ENCODE measurements at regions not wholly inside any gene's neighbourhood (a gene's known extent, or its start where the extent isn't known, plus 50 kb on each side); places are given as distances from the start of the nearest gene placed in this dataset.

- TF ChIP-seq, protein P1, sequence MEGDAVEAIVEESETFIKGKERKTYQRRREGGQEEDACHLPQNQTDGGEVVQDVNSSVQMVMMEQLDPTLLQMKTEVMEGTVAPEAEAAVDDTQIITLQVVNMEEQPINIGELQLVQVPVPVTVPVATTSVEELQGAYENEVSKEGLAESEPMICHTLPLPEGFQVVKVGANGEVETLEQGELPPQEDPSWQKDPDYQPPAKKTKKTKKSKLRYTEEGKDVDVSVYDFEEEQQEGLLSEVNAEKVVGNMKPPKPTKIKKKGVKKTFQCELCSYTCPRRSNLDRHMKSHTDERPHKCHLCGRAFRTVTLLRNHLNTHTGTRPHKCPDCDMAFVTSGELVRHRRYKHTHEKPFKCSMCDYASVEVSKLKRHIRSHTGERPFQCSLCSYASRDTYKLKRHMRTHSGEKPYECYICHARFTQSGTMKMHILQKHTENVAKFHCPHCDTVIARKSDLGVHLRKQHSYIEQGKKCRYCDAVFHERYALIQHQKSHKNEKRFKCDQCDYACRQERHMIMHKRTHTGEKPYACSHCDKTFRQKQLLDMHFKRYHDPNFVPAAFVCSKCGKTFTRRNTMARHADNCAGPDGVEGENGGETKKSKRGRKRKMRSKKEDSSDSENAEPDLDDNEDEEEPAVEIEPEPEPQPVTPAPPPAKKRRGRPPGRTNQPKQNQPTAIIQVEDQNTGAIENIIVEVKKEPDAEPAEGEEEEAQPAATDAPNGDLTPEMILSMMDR (IDR thresholded peaks at IDR 0.05; ENCODE audit: low read depth, low read length, poor library complexity, severe bottlenecking), result no peak
- TF ChIP-seq EZH2phosphoT487 (IDR thresholded peaks at IDR 0.05; ENCODE audit: borderline replicate concordance, low read length), result no peak
These were observed 185.1 kb downstream of the FCRL5 start for GRCh38 chr1:157367091-157367739.
